ENCODE measurements at regions not wholly inside any gene's neighbourhood (a gene's known extent, or its start where the extent isn't known, plus 50 kb on each side); places are given as distances from the start of the nearest gene placed in this dataset.

DNA sequence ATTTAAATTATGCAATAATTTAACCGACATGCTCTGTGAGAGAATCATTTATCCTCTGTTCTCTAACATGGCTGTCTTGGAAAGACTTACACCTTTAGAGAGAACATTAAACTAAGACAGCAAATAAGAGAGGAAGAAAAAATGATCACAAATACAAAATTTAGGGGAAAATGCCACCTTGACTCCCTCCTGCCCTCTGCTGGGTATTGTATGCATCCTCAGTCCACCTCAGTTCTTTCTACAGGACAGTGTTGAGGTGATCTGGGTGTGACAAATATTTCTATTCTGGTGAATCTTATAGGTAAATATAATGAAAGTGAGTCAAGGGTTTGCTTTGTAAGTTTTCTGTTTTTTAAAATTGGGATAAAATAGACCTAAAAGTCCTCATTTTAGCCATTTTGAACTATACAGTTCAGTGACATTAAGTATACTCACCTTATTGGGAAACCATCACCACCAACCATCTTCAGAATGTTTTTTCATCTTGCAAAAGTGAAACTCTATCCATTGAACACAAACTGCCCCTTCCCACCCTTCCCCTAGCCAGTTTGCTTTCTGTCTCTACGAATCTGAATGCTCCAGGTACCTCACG lies 61.5 kb upstream of the ELMO1 start:
- H3K4me1 ChIP-seq (ENCODE audit: insufficient read depth, low read length, severe bottlenecking), result no peaks in the 10 kb centered on the region
- no peaks in the 10 kb centered on the region for H3K9me2 ChIP-seq (ENCODE audit: low read depth, low read length)
- TF ChIP-seq, protein P1, sequence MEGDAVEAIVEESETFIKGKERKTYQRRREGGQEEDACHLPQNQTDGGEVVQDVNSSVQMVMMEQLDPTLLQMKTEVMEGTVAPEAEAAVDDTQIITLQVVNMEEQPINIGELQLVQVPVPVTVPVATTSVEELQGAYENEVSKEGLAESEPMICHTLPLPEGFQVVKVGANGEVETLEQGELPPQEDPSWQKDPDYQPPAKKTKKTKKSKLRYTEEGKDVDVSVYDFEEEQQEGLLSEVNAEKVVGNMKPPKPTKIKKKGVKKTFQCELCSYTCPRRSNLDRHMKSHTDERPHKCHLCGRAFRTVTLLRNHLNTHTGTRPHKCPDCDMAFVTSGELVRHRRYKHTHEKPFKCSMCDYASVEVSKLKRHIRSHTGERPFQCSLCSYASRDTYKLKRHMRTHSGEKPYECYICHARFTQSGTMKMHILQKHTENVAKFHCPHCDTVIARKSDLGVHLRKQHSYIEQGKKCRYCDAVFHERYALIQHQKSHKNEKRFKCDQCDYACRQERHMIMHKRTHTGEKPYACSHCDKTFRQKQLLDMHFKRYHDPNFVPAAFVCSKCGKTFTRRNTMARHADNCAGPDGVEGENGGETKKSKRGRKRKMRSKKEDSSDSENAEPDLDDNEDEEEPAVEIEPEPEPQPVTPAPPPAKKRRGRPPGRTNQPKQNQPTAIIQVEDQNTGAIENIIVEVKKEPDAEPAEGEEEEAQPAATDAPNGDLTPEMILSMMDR (IDR thresholded peaks at IDR 0.05; ENCODE audit: low read length), result peak; percentile 95
- TF ChIP-seq EZH2 (IDR thresholded peaks at IDR 0.05; ENCODE audit: borderline replicate concordance, low read length), result no peak
- no peaks in the 10 kb centered on the region for H3K27me3 ChIP-seq (ENCODE audit: insufficient read depth, low read length)
- no peak overlapping the region for H3K4me2 ChIP-seq (ENCODE audit: low read length)
- H3K9ac ChIP-seq (ENCODE audit: low read length), result no peak overlapping the region
- no peaks in the 10 kb centered on the region for H3F3A ChIP-seq (ENCODE audit: insufficient read depth, low read length)
- no peak overlapping the region for H3K27ac ChIP-seq (ENCODE audit: low read depth, low read length, poor library complexity, severe bottlenecking)
- H3K36me3 ChIP-seq (ENCODE audit: insufficient read depth, low read length), result no peaks in the 10 kb centered on the region
- H2AFZ ChIP-seq (ENCODE audit: low read length), result no peak overlapping the region
- no peaks in the 10 kb centered on the region for H3K9me3 ChIP-seq (ENCODE audit: low read length)
- no peaks in the 10 kb centered on the region for H4K20me1 ChIP-seq (ENCODE audit: insufficient read depth, low read length)
- H3K79me2 ChIP-seq (ENCODE audit: insufficient read depth, low read length), result no peaks in the 10 kb centered on the region
- no peak overlapping the region for H3K4me3 ChIP-seq (ENCODE audit: low read depth, low read length, poor library complexity, severe bottlenecking)

DNA sequence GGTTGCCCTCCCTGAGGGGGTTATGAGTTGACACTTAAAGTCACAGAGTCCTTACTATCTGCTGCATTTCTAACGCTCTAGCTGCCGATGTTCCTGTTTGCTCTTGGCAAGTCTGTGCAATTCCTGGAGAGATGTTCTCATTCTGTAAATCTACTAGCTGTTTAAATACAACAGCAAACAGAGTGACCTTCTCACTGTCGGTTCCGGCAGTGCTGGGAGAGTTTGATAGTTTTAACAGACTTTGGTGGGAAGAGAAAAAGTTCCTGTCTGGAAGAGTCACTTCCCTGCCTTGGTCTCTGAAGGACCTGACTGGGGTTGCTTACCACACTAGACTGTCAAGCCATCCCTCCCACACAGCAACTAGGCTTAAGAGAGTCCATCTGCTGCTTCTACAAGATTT lies 63.3 kb upstream of the ELMO1 start:
- H3K4me2 ChIP-seq (ENCODE audit: low read length), result no peak overlapping the region
- no peak overlapping the region for H3K9ac ChIP-seq (ENCODE audit: low read length)
- no peak overlapping the region for H3K4me3 ChIP-seq (ENCODE audit: low read depth, low read length, poor library complexity, severe bottlenecking)
- no peaks in the 10 kb centered on the region for H3K36me3 ChIP-seq (ENCODE audit: insufficient read depth, low read length)
- H2AFZ ChIP-seq (ENCODE audit: low read length), result no peak overlapping the region
- no peaks in the 10 kb centered on the region for H4K20me1 ChIP-seq (ENCODE audit: insufficient read depth, low read length)
- TF ChIP-seq, protein P1 (IDR thresholded peaks at IDR 0.05; ENCODE audit: low read length), result no peak
- TF ChIP-seq EZH2 (IDR thresholded peaks at IDR 0.05; ENCODE audit: borderline replicate concordance, low read length), result no peak
- H3K9me2 ChIP-seq (ENCODE audit: low read depth, low read length), result no peaks in the 10 kb centered on the region
- no peaks in the 10 kb centered on the region for H3K4me1 ChIP-seq (ENCODE audit: insufficient read depth, low read length, severe bottlenecking)
- no peaks in the 10 kb centered on the region for H3K9me3 ChIP-seq (ENCODE audit: low read length)
- H3F3A ChIP-seq (ENCODE audit: insufficient read depth, low read length), result no peaks in the 10 kb centered on the region
- H3K27ac ChIP-seq (ENCODE audit: low read depth, low read length, poor library complexity, severe bottlenecking), result no peak overlapping the region
- H3K27me3 ChIP-seq (ENCODE audit: insufficient read depth, low read length), result no peaks in the 10 kb centered on the region
- H3K79me2 ChIP-seq (ENCODE audit: insufficient read depth, low read length), result no peaks in the 10 kb centered on the region

DNA sequence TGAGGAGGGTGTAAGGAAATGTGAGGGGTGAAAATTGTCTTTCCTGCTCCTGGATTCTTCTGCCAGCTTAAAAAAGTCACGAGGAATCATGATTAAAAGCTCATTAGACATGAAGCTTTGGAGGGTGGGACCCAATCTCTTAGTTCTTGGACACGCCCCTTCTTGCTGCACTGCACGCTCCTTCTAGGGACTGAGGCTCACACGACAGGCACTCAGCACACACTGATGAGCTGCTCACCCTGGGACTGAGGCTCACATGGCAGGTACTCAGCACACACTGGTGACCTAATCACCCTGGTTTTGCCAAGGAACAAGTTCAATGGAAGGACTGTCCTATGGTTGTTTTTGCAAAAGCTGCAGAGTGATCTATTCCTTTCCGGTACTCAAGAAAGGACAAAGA lies 65.8 kb upstream of the ELMO1 start:
- Histone ChIP-seq H3F3A (ENCODE audit: insufficient read depth, low read length) (no peaks in the 10 kb centered on the region), H3K4me1 (ENCODE audit: insufficient read depth, low read length, severe bottlenecking) (no peaks in the 10 kb centered on the region), H3K9ac (ENCODE audit: low read length) (no peak overlapping the region), H2AFZ (ENCODE audit: low read length) (no peak overlapping the region), H3K27me3 (ENCODE audit: insufficient read depth, low read length) (no peaks in the 10 kb centered on the region), H3K4me2 (ENCODE audit: low read length) (no peak overlapping the region), H3K4me3 (ENCODE audit: low read depth, low read length, poor library complexity, severe bottlenecking) (no peak overlapping the region), H3K9me2 (ENCODE audit: low read depth, low read length) (no peaks in the 10 kb centered on the region), H3K9me3 (ENCODE audit: low read length) (no peaks in the 10 kb centered on the region), H3K27ac (ENCODE audit: low read depth, low read length, poor library complexity, severe bottlenecking) (no peak overlapping the region), H4K20me1 (ENCODE audit: insufficient read depth, low read length) (no peaks in the 10 kb centered on the region), H3K36me3 (ENCODE audit: insufficient read depth, low read length) (no peaks in the 10 kb centered on the region), H3K79me2 (ENCODE audit: insufficient read depth, low read length) (no peaks in the 10 kb centered on the region)
- no peak for TF ChIP-seq EZH2 (IDR thresholded peaks at IDR 0.05; ENCODE audit: borderline replicate concordance, low read length)
- TF ChIP-seq, protein P1 (IDR thresholded peaks at IDR 0.05; ENCODE audit: low read length), result no peak
